Peyer's patch (tissue), 4 donors: ENCODE measurements at regions not wholly inside any gene's neighbourhood (a gene's known extent, or its start where the extent isn't known, plus 50 kb on each side); places are given as distances from the start of the nearest gene placed in this dataset.

Experiments
- DNase-seq, 3 donors: peaks; one replicate each; pipeline ENCODE4 v3.0.0-alpha.2; 2017 to 2019
- H3K27ac ChIP-seq, 4 donors: fragments of 200-600 bp; sonication (generic); one replicate each; pipeline ENCODE4 v1.5.1; 2016 to 2019
- H3K27me3 ChIP-seq, 2 donors: fragments of 200-600 bp; sonication (generic); one replicate each; pipeline ENCODE4 v1.5.1; 2019
- H3K36me3 ChIP-seq, 3 donors: fragments of 200-600 bp; sonication (generic); one replicate each; pipeline ENCODE4 v1.5.1; 2016 to 2019
- H3K4me1 ChIP-seq, 4 donors: fragments of 200-600 bp; sonication (generic); one replicate each; pipeline ENCODE4 v1.5.1; 2016 to 2019
- H3K4me3 ChIP-seq, 4 donors: fragments of 200-600 bp; sonication (generic); 1 replicate in 3 of 4; 2 replicates in 1 of 4; pipeline ENCODE4 v1.5.1; 2016 to 2019; ENCODE audit warnings: mild to moderate bottlenecking in 1 of 4
- H3K9me3 ChIP-seq, 4 donors: fragments of 200-600 bp; sonication (generic); one replicate each; pipeline ENCODE4 v1.5.1; 2016 to 2019; ENCODE audit warnings: mild to moderate bottlenecking in 1 of 4
- CTCF ChIP-seq, 6 experiments: fragments of 450-650 bp in 4 of 6; fragments of 200-600 bp in 2 of 6; sonication (generic) in 1 of 6; IDR thresholded peaks; one replicate each; pipeline ENCODE4 v1.5.1; 2017 to 2019; ENCODE audit warnings: antibody characterized with exemption in 6 of 6, mild to moderate bottlenecking in 3 of 6, moderate library complexity in 1 of 6
- POLR2A ChIP-seq, 2 donors: fragments of 450-650 bp; IDR thresholded peaks; one replicate each; pipeline ENCODE4 v1.5.1; 2017; ENCODE audit warnings: antibody characterized with exemption in 2 of 2, mild to moderate bottlenecking in 2 of 2, moderate library complexity in 2 of 2

GRCh38 chr21:34022627-34023335, 50.6 kb upstream of the MRPS6 start:
- peaks cover 0 to under 1% (median 0%) of the 10 kb centered on the region in 4 donors for H3K9me3 ChIP-seq
- no peak overlapping the region for H3K4me3 ChIP-seq
- no peaks in the 10 kb centered on the region for H3K27me3 ChIP-seq
- DNase-seq: peak in 2 of 3 donors; percentile 47 to 52
- H3K4me1 ChIP-seq: peaks cover 0 to 9% (median 6%) of the 10 kb centered on the region in 4 donors
- TF ChIP-seq CTCF (IDR thresholded peaks at IDR 0.05) (no peak), POLR2A (IDR thresholded peaks at IDR 0.05) (no peak)
- no peaks in the 10 kb centered on the region for H3K36me3 ChIP-seq
- peak overlapping the region in 1 of 4 donors; percentile 52 for H3K27ac ChIP-seq

DNA sequence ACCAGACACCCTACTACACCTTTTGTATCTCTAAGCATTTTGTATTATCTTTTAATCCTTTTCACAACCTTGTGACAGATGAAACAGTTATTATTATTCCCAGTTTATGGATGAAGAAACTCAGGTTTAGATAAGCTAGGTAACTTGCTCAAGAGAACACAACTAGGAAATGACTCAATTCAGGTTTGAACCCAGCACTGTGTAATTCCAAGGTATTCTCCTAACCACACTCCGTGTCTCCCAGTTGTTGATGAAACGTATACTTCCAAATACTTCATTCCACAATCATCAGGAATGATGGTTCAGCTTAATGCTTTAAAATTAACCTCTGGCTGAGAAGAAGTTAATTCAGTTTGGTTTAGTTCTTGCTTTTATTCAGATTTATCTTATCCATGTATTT, 51.7 kb upstream of the MRPS6 start:
- Histone ChIP-seq H3K4me1 (peaks cover 0 to 9% (median 6%) of the 10 kb centered on the region in 4 donors), H3K36me3 (no peaks in the 10 kb centered on the region), H3K27me3 (no peaks in the 10 kb centered on the region), H3K27ac (no peak overlapping the region), H3K4me3 (no peak overlapping the region), H3K9me3 (peaks cover 0 to 5% (median 0%) of the 10 kb centered on the region in 4 donors)
- DNase-seq: no peak
- TF ChIP-seq POLR2A (IDR thresholded peaks at IDR 0.05) (no peak), CTCF (IDR thresholded peaks at IDR 0.05) (no peak)

GRCh38 chr21:34020983-34021553, 52.3 kb upstream of the MRPS6 start:
- Histone ChIP-seq H3K27me3 (no peaks in the 10 kb centered on the region), H3K4me3 (no peak overlapping the region), H3K27ac (peak overlapping the region in 1 of 4 donors; percentile 78), H3K4me1 (peaks cover 0 to 9% (median 6%) of the 10 kb centered on the region in 4 donors), H3K36me3 (no peaks in the 10 kb centered on the region), H3K9me3 (peaks cover 0 to 5% (median 0%) of the 10 kb centered on the region in 4 donors)
- TF ChIP-seq CTCF (IDR thresholded peaks at IDR 0.05): no peak
- TF ChIP-seq POLR2A (IDR thresholded peaks at IDR 0.05): no peak
- DNase-seq: no peak

DNA sequence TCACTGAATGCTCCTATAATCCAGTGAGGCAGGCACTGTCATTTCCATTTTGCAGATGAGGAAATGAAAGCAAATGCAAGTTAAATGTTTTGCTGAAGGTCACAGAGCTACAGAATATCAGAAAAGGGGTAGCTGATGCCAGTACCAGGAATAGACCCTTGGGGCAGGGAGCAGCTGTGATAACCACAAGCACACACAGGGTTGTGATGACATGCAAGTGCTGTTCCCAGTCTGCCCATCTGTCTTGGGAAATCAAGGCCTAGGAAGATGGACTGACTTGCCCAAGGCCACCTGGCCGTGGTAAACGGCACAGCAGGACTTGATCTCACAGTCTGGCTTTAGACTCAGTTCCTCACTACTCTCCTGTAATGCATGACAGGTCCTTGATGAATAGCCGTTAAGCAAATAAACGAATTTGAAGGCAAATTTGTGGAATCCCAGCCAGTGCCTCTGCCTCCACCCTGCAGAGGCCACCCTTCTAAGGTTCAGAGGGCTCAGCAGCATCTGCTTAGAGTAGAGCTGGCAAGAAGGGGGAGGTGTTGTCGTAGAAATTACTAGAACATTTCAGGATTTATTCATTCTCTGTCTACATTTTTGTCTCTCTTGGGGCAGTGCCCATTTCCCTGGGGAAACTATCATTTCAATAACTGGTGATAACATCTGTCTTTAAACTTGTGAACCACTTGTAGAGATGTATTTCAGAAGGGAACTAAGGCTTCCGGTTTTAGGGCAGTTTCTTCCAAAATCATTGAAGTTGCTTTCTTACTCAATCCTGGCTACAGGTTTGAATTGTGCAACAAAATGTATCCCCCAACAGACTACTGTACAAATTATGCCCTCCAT, 53.2 kb upstream of the MRPS6 start:
- peak overlapping the region in 2 of 4 donors; percentile 54 to 78 for H3K27ac ChIP-seq
- TF ChIP-seq POLR2A (IDR thresholded peaks at IDR 0.05): no peak
- no peak for TF ChIP-seq CTCF (IDR thresholded peaks at IDR 0.05)

GRCh38 chr21:34019402-34019801, 54.0 kb upstream of the MRPS6 start:
- H3K4me1 ChIP-seq: peaks cover 0 to 6% (median 5%) of the 10 kb centered on the region in 4 donors
- H3K36me3 ChIP-seq: no peaks in the 10 kb centered on the region
- no peak for DNase-seq
- peak overlapping the region in 2 of 4 donors; percentile 1 to 78 for H3K27ac ChIP-seq
- H3K27me3 ChIP-seq: no peaks in the 10 kb centered on the region
- peaks cover 0 to 5% (median 0%) of the 10 kb centered on the region in 4 donors for H3K9me3 ChIP-seq
- no peak for TF ChIP-seq CTCF (IDR thresholded peaks at IDR 0.05)
- no peak for TF ChIP-seq POLR2A (IDR thresholded peaks at IDR 0.05)
- no peak overlapping the region for H3K4me3 ChIP-seq

More for the DNA sequence above, 53.2 kb upstream of the MRPS6 start:
- Histone ChIP-seq H3K36me3 (no peaks in the 10 kb centered on the region), H3K27me3 (no peaks in the 10 kb centered on the region), H3K4me1 (peaks cover 0 to 9% (median 6%) of the 10 kb centered on the region in 4 donors), H3K4me3 (peak overlapping the region in 1 of 4 donors; percentile 6), H3K9me3 (peaks cover 0 to 5% (median 0%) of the 10 kb centered on the region in 4 donors)
- DNase-seq: peak in 2 of 3 donors; percentile 44 to 56
